ENCODE measurements at regions not wholly inside any gene's neighbourhood (a gene's known extent, or its start where the extent isn't known, plus 50 kb on each side); places are given as distances from the start of the nearest gene placed in this dataset.

DNA sequence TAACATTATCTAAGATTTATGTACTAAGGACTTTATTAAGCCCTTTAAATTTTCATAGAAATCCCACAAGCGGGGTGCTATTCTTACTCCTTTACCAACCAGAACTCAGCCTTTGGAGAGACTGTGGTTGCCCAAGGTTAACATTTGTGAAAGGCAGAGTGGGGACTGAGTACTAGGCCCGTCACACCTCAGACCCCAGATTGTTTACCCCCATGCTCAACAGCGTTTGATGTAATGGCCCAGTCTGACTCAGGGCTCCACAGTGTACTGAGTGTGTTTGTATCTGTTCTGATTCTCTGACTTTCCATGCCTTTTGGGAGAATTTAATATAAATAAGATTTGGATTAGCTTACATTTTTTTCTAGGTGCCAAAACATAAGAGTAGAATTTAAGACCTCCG is 110.0 kb downstream of the GAS1 start:
- Histone ChIP-seq H3K4me3 (no peak overlapping the region), H3K27me3 (ENCODE audit: insufficient read depth in 3 of 3, low read length in 2 of 3) (no peaks in the 10 kb centered on the region)

GRCh38 chr9:86836797-86837196 is 110.5 kb downstream of the GAS1 start:
- Histone ChIP-seq H3K27ac (no peak overlapping the region), H3K4me1 (no peaks in the 10 kb centered on the region), H3K4me3 (no peak overlapping the region), H3K27me3 (ENCODE audit: insufficient read depth in 3 of 3, low read length in 2 of 3) (no peaks in the 10 kb centered on the region), H3K9me3 (no peaks in the 10 kb centered on the region), H3K36me3 (ENCODE audit: insufficient read depth in 1 of 2, low read depth in 1 of 2) (no peaks in the 10 kb centered on the region)
- no peak for ATAC-seq
- TF ChIP-seq, protein P1, sequence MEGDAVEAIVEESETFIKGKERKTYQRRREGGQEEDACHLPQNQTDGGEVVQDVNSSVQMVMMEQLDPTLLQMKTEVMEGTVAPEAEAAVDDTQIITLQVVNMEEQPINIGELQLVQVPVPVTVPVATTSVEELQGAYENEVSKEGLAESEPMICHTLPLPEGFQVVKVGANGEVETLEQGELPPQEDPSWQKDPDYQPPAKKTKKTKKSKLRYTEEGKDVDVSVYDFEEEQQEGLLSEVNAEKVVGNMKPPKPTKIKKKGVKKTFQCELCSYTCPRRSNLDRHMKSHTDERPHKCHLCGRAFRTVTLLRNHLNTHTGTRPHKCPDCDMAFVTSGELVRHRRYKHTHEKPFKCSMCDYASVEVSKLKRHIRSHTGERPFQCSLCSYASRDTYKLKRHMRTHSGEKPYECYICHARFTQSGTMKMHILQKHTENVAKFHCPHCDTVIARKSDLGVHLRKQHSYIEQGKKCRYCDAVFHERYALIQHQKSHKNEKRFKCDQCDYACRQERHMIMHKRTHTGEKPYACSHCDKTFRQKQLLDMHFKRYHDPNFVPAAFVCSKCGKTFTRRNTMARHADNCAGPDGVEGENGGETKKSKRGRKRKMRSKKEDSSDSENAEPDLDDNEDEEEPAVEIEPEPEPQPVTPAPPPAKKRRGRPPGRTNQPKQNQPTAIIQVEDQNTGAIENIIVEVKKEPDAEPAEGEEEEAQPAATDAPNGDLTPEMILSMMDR (IDR thresholded peaks at IDR 0.05), result no peak
- no peak for DNase-seq
- intact Hi-C loops (cut with DNase I), result no loop called here
- 81 to 87% (median 84%) methylated on average over 5 of the region's 5 CpGs for WGBS, 3 donors

More for the DNA sequence above, 110.0 kb downstream of the GAS1 start:
- DNase-seq (no peak), ATAC-seq (no peak)
- Histone ChIP-seq H3K36me3 (ENCODE audit: insufficient read depth in 1 of 2, low read depth in 1 of 2) (no peaks in the 10 kb centered on the region), H3K9me3 (no peaks in the 10 kb centered on the region), H3K4me1 (no peaks in the 10 kb centered on the region), H3K27ac (no peak overlapping the region)
- TF ChIP-seq, protein P1 (IDR thresholded peaks at IDR 0.05), result no peak
- intact Hi-C loops (cut with DNase I), result no loop called here
- 87 to 90% (median 87%) methylated on average over 4 of the region's 4 CpGs for WGBS, 3 donors

DNA sequence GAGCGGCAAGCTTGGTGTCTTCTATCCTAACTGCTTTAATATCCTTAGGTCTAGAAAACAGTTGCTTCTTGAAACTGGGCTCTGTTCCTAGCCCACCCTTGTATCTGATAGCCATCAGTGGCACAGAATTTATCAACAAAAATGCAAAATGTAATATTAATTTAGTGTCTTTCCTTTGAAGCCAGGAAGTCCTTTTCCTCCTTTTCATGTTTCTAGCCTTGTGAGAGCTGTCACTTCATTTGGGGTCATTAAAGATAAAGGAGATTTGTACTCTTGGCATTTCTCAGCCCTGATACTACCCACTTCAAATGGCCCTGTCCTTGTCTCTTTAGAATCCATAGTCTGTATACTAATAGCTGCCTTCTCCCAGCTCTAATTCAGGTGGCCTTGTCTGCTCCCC is 111.0 kb downstream of the GAS1 start:
- no peak for ATAC-seq
- H3K4me3 ChIP-seq, result no peak overlapping the region
- H3K36me3 ChIP-seq (ENCODE audit: insufficient read depth in 1 of 2, low read depth in 1 of 2), result no peaks in the 10 kb centered on the region
- intact Hi-C loops (cut with DNase I), result no loop called here
- H3K27me3 ChIP-seq (ENCODE audit: insufficient read depth in 3 of 3, low read length in 2 of 3), result no peaks in the 10 kb centered on the region
- WGBS, 3 donors, result 99 to 100% (median 100%) methylated on average over 1 of the region's 1 CpG
- no peaks in the 10 kb centered on the region for H3K4me1 ChIP-seq
- no peak for DNase-seq
- H3K27ac ChIP-seq, result no peak overlapping the region
- H3K9me3 ChIP-seq, result no peaks in the 10 kb centered on the region
- TF ChIP-seq, protein P1 (IDR thresholded peaks at IDR 0.05), result no peak

DNA sequence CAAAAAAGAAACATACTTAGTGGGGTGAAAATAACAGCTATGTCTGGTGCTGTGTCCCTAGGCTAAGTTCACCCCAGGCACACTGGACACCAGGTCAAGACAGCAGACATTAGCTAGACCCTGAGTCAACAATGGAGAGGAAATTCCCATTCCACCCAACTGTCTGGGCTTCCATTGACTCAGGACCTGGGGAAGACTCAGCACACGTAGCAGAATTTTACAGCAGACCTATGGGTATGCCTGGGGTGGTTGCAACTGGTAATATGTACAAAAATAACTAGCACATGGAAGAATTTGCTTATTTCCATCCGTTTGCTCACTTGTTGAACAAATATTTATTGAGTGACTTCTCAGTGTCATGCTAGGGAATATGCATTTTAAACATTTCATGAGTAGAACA is 117.0 kb downstream of the GAS1 start:
- intact Hi-C loops (cut with DNase I), result no loop called here
- 46 to 92% (median 76%) methylated on average over 2 of the region's 2 CpGs for WGBS, 3 donors
- DNase-seq, result no peak
- ATAC-seq, result no peak
- Histone ChIP-seq H3K36me3 (ENCODE audit: insufficient read depth in 1 of 2, low read depth in 1 of 2) (no peaks in the 10 kb centered on the region), H3K9me3 (no peaks in the 10 kb centered on the region), H3K27me3 (ENCODE audit: insufficient read depth in 3 of 3, low read length in 2 of 3) (no peaks in the 10 kb centered on the region), H3K27ac (no peak overlapping the region), H3K4me3 (no peak overlapping the region), H3K4me1 (no peaks in the 10 kb centered on the region)
- TF ChIP-seq, protein P1 (IDR thresholded peaks at IDR 0.05), result no peak

DNA sequence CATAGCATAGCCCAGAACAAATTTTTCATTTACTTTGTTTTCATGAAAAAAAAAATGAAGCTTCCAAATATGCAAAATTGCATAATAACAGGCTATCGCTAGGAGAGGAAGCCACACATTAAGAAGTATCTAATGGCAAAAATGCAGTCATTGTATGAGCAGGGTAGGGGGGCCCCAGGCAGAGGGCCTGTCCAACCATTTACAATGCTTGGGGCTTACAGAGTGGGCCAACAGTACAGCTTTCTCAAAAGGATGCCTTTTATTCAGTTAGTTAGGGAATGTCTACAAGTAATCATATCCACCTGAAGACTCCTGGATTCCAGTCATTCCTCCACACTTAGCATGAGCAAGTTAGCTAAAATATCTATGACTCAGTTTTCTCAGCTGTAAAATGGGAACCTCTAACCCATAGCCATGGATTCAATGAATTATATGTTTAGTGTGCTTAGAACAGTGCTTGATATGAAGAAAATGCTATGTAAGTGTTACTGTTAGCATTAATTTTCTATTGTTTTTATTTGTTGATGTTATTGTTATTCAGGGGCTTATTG is 117.7 kb downstream of the GAS1 start:
- ATAC-seq, result no peak
- intact Hi-C loops (cut with DNase I), result no loop called here
- H3K27ac ChIP-seq, result no peak overlapping the region
- WGBS, 3 donors, result 74 to 79% (median 76%) methylated on average over 1 of the region's 1 CpG
- no peak for DNase-seq
- no peaks in the 10 kb centered on the region for H3K27me3 ChIP-seq (ENCODE audit: insufficient read depth in 3 of 3, low read length in 2 of 3)
- H3K36me3 ChIP-seq (ENCODE audit: insufficient read depth in 1 of 2, low read depth in 1 of 2), result no peaks in the 10 kb centered on the region
- TF ChIP-seq, protein P1 (IDR thresholded peaks at IDR 0.05), result no peak
- no peaks in the 10 kb centered on the region for H3K4me1 ChIP-seq
- H3K9me3 ChIP-seq, result no peaks in the 10 kb centered on the region
- no peak overlapping the region for H3K4me3 ChIP-seq
